Forelimb muscle (tissue), 1 donor: ENCODE measurements at regions not wholly inside any gene's neighbourhood (a gene's known extent, or its start where the extent isn't known, plus 50 kb on each side); places are given as distances from the start of the nearest gene placed in this dataset.

Source experiments
- DNase-seq: peaks from one replicate; pipeline ENCODE4 v3.0.0-alpha.2; 2013; ENCODE audit warnings: low read depth

- DNase-seq, result no peak
Observed at GRCh38 chr10:31263903-31264302, 55.1 kb upstream of the ZEB1 start.

DNA sequence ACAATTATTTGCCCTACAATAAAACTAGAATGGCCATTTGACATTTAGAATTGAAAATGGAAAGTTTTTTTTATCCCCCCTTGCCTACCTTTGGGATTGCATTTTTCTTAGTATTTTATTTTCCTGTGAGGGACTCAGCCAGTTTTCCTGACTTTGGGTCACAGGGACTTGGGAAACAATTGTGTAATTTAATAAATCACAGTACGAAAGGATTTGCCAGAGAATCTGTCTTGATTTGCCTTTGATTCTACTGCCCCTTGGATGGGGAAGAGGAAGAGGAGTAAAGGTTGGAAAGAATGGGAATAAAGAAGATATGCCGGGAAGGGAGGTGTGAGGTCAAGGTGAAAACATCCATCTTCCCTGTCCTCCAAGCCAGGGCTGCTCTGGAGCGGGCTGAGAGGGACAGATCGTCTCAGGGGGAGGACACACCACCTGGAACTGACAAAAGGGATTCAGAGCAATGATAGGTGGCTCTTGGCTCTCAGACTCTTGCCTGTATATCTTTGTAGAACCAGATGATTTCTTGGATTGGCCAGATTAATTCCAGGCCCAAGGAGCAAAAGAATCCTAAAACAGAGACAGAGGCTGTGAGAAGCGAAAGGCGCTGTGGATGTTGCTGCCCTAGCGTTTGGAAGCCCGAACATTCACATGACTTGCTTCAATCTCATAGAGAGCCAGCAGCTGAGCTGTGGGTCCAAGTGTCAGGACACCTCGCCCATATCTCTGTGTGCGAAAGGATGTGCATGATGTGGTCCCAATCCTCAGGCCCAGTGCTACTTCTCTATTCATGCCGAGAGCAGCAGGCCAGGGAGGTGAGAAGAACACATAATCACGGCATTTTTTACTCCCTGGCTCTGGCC lies 50.3 kb upstream of the ZEB1 start:
- no peak for DNase-seq
